GM18508 (cell line): ENCODE measurements at regions not wholly inside any gene's neighbourhood (a gene's known extent, or its start where the extent isn't known, plus 50 kb on each side); places are given as distances from the start of the nearest gene placed in this dataset.

Source experiments
- ATAC-seq: cut with Tn5 transposase; IDR thresholded peaks from one replicate; pipeline ENCODE4 v1.9.1; 2021; ENCODE audit warnings: moderate number of reproducible peaks; ENCODE audit not compliant: insufficient read depth, unreplicated experiment

GRCh38 chr9:96183751-96184150, 118.2 kb downstream of the HSD17B3 start:
- no peak for ATAC-seq

DNA sequence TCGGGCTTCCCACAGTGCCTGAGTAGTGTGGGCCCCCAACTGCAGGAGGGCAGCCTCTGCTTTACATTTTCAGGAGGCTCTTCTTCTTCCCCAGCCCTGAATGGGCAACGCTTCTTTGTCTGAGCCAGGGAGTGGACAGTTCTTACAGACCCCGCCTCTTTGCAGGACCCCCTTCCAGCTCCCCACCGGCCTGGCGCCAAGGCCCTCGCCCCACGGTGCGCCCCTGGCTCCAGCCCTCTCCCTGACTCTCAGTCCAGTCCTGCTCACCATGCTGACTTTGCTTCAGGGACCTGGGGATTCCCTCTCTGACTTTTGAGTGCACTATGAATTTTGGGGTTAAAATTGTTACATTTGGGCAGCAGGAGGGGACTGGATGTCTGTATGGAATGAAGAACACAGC, 123.8 kb downstream of the HSD17B3 start:
- no peak for ATAC-seq

- ATAC-seq = no peak
Measured at GRCh38 chr9:96177719-96178028, 124.3 kb downstream of the HSD17B3 start.

DNA sequence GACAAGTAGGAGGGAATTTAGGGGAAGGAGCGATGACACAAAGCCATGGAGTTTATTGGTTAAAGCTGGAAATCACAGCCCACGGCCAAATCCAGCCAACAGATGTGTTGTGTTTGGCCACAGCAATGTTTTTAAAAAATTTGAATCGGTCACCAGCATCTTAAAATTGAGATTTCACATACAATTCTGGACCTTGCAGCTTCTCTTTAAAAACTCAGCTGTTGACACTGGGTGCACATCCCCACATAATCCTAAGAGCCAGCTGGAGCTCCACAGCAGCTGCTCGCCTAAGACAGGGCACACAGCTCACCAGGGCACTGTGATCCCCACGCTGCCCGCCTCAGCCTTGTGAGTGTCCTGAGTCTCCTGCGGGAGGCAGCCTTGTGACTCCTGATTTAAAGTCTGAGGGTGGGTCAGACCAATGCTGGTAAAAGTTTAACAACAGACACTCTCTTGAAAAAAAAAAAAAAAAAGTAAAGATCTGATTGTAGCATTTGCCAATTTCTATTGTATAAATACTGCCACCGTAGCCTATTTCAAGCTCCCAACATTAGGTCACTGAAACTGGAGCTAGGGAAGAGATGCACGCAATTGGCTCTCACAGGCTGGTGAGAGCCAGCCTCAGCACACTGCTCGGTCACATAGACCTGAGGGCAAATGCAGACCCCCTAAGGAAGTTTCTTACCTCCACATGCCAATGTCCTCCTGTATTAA, 124.8 kb downstream of the HSD17B3 start:
- ATAC-seq = no peak

- ATAC-seq = no peak
Measured at GRCh38 chr9:96175796-96176195, 126.2 kb downstream of the HSD17B3 start.

GRCh38 chr9:96175001-96175400, 127.0 kb downstream of the HSD17B3 start:
- no peak for ATAC-seq

DNA sequence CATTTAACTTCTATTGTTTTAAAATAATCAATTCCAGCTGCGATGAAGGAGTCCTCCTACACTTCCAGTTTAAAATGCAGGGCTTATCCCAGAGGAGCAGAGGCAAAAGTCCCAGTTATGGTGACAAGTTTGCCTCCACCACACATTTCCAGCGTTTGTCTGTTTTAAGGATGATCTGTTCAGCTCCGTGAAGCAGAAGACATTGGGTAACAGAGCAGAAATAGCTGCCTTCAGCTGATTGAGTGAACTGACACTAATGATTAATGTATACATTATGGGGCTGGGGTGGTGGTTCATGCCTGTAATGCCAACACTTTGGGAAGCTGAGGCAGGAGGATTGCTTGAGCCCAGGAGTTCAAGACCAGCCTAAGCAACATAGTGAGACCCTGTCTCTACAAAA, 127.6 kb downstream of the HSD17B3 start:
- no peak for ATAC-seq

DNA sequence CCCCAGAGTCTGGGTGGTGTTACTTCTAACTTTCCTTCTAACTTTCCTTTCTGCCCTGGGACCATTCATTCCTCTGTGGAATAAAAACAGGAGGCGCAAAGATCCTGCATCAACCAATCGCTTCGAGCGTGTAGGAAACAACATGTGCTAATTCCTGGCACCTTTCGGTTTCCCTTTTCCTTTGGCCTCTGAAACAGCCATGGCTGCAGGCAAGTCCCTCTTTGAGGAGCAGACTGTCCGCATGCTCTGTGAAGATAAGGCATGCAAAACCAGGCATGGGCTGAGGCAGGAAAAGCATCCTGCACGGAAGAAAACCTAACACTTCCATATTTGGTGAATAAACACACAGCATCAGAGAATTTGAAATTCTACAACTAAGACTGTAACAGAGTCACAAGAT, 128.3 kb downstream of the HSD17B3 start:
- ATAC-seq = no peak

DNA sequence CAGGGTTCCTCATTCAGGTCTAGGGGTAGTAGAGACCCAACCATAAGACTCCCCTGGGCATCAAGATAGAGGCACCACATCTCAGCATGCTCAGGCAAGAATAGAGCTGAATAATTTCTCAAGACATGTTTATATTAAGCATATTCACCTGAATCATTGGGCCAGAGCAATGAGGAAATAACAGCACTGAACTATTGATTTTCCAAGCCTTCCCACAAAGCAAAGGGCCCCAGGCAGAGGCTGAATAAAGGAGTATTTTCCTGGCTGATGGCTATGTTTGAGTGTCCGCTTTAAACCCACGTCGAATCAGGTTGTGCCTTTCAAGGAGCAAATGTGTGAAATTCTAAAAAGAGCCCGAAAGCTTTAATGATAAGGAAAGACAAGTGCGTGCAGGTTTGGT, 129.2 kb downstream of the HSD17B3 start:
- no peak for ATAC-seq

- no peak for ATAC-seq
Measured at GRCh38 chr9:96171728-96172127, 130.2 kb downstream of the HSD17B3 start.

DNA sequence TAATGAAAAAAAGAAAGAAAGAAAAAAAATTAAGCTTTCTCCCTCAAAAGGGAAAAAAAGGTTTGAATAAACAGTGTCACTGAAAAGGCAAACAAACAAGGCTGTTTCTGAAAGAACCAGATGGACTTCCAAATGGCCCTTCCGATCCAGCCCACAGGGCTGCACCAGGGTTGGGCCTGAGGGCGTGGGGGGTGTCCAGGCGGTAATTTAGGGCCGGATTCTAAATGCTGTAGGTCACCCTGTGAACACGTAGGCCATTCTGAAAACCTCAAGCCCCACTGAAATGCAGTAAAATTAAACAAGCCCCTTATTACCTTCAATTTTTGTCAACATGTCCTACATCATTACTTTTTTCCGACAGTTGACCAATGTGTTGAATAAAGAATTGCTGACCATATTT, 132.1 kb downstream of the HSD17B3 start:
- no peak for ATAC-seq

DNA sequence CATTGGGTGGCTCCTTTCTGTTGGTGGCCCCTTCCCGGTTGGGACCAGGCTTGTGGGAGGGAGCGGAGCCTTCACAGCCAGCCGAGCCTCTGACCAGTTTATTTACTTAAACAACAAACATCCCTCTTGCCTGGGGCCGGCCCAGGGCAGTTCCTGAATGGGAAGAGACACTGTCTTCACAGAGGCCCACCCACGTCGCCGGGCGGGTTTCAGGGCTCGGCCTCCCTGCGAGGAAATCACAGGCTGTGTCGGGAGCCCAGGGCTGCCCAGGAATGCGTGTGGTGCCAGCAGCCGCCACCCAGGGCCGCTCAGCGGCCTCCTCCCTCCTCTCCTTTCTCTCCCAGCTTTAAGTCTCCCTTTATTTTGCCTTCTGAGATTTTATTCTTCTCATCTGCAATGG, 132.5 kb downstream of the HSD17B3 start:
- no peak for ATAC-seq

- ATAC-seq = no peak
Measured at GRCh38 chr9:96168882-96169281, 133.1 kb downstream of the HSD17B3 start.

- ATAC-seq = no peak
Measured at GRCh38 chr9:96167011-96167410, 135.0 kb downstream of the HSD17B3 start.

- no peak for ATAC-seq
Measured at GRCh38 chr9:96164268-96164683, 137.7 kb downstream of the HSD17B3 start.

DNA sequence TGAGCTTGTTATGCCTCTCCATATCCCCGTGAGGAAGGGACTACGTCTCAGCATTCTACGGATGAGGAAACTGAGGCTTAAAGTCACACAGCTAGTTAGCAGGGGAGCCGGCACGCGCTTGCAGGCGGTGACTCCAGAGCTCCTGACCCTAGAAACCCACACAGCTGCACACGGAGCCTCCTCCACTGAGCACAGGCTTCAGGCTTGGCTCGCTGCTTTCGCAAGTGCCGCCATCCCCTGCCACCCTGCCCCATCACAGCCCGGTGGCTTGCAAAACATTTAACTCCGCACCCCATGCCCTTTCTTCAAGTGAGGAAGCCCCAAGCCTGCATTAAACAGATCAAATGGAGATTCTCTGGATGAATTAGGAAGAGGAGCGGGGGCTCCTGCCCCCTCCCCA, 138.3 kb downstream of the HSD17B3 start:
- no peak for ATAC-seq

DNA sequence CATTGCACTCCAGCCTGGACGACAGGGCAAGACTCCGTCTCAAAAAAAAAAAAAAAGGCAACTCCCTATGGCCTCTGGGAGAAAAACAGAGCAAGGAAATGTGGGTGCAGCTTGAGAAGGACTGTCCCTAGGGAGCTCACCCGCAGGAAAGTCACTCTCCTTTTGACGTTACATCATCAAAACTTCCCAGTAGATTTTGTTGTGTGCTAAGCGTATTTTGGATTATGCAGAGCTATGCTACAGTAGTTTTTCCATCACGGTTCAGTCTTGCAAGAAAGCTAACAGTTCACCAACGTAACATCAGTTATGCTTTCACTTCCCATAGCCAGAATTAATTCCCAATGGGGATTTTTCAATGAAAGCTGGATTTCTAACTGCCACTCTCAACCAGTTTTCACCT, 138.8 kb downstream of the HSD17B3 start:
- ATAC-seq = no peak

DNA sequence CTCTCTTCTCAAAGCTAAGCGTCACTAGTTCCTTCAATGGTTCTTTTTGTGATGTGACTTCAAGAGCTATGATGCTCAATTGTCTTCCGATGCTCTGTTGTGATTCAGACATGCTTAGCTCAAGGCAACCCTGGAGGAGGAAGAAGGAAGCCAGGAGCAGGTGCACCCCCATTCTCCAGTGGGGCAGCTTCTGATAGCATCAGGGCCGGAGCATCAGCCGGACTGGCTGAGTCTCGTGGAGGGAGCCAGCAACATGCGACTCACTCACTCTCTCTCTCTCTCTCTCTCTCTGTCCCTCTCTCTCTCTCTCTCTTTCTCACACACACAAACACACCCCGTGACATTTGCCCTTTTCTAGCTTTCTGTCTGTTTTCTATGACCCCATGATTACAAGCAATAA, 140.2 kb downstream of the HSD17B3 start:
- no peak for ATAC-seq

GRCh38 chr9:96160866-96161265, 141.1 kb downstream of the HSD17B3 start:
- no peak for ATAC-seq

- no peak for ATAC-seq
Measured at GRCh38 chr9:96160168-96160567, 141.8 kb downstream of the HSD17B3 start.

- no peak for ATAC-seq
Measured at GRCh38 chr9:96159596-96159995, 142.4 kb downstream of the HSD17B3 start.

GRCh38 chr9:96158909-96159575, 142.9 kb downstream of the HSD17B3 start:
- ATAC-seq = no peak
